BJ (cell line): ENCODE measurements at regions not wholly inside any gene's neighbourhood (a gene's known extent, or its start where the extent isn't known, plus 50 kb on each side); places are given as distances from the start of the nearest gene placed in this dataset.

Experiments
- CTCF ChIA-PET: fragments of 350-600 bp; formaldehyde crosslinking; extraction: SDS; loops from one replicate; lab custom pipeline; 2021; ENCODE audit warnings: antibody characterized with exemption, inconsistent platforms; lab: Yijun Ruan, JAX
- POLR2A ChIA-PET: fragments of 300-600 bp; sonication (Branson Sonifier 250); formaldehyde crosslinking; extraction: SDS; loops from one replicate; lab custom pipeline; 2021; ENCODE audit warnings: antibody characterized with exemption; lab: Charles Lee
- DNase-seq: peaks from one replicate; pipeline ENCODE4 v3.0.0-alpha.2; 2011; ENCODE audit warnings: low read depth
- H3K27me3 ChIP-seq: 2 replicates; pipeline ENCODE4 v1.6.0; 2011; ENCODE audit warnings: low read length; ENCODE audit not compliant: control insufficient read depth, insufficient read depth
- H3K36me3 ChIP-seq: 2 replicates; pipeline ENCODE4 v1.5.1; 2011; ENCODE audit warnings: low read length; ENCODE audit not compliant: control insufficient read depth, insufficient read depth
- H3K4me3 ChIP-seq: 2 replicates; pipeline ENCODE4 v1.5.1; 2011; ENCODE audit warnings: low read depth, mild to moderate bottlenecking, control low read depth, low read length
- CTCF ChIP-seq: IDR thresholded peaks from 2 replicates; pipeline ENCODE4 v1.5.1; 2011; ENCODE audit warnings: low read depth, mild to moderate bottlenecking, control low read depth, inconsistent platforms, low read length, moderate library complexity; ENCODE audit not compliant: insufficient read depth

- no peak for DNase-seq
- H3K36me3 ChIP-seq: no peaks in the 10 kb centered on the region
- H3K27me3 ChIP-seq: no peaks in the 10 kb centered on the region
- no peak for TF ChIP-seq CTCF
- CTCF ChIA-PET: no interaction called here
- POLR2A ChIA-PET: no interaction called here
- H3K4me3 ChIP-seq: no peak overlapping the region
These were observed 258.3 kb downstream of the LPIN1 start for GRCh38 chr2:12004713-12005112.

GRCh38 chr2:12005886-12006681 lies 259.7 kb downstream of the LPIN1 start:
- ChIA-PET CTCF (interaction anchor here (1.1 kb wide), 1 partner anchor 248 kb away, joined by 3 read pairs; no protein-coding TSS in a partner anchor), POLR2A (no interaction called here)
- Histone ChIP-seq H3K27me3 (no peaks in the 10 kb centered on the region), H3K36me3 (no peaks in the 10 kb centered on the region), H3K4me3 (no peak overlapping the region)
- no peak for TF ChIP-seq CTCF
- no peak for DNase-seq

- no peaks in the 10 kb centered on the region for H3K36me3 ChIP-seq
- DNase-seq: no peak
- no peak for TF ChIP-seq CTCF
- no peaks in the 10 kb centered on the region for H3K27me3 ChIP-seq
- no peak overlapping the region for H3K4me3 ChIP-seq
- CTCF ChIA-PET: no interaction called here
- POLR2A ChIA-PET: interaction anchor here (0.5 kb wide), 1 partner anchor 12 kb away, joined by 3 read pairs; no protein-coding TSS in a partner anchor
These were observed 260.4 kb downstream of the LPIN1 start for GRCh38 chr2:12006850-12007249.

- ChIA-PET CTCF (no interaction called here), POLR2A (interaction anchor here (0.5 kb wide), 1 partner anchor 12 kb away, joined by 3 read pairs; no protein-coding TSS in a partner anchor)
- no peak for DNase-seq
- H3K4me3 ChIP-seq: no peak overlapping the region
- no peaks in the 10 kb centered on the region for H3K27me3 ChIP-seq
- H3K36me3 ChIP-seq: no peaks in the 10 kb centered on the region
- no peak for TF ChIP-seq CTCF
These were observed 260.9 kb downstream of the LPIN1 start for GRCh38 chr2:12007282-12007681.

GRCh38 chr2:12008425-12009061 lies 262.1 kb downstream of the LPIN1 start:
- TF ChIP-seq CTCF: no peak
- H3K4me3 ChIP-seq: no peak overlapping the region
- ChIA-PET POLR2A (interaction anchor here (0.6 kb wide), 1 partner anchor 706 kb away, joined by 3 read pairs; no protein-coding TSS in a partner anchor), CTCF (no interaction called here)
- no peaks in the 10 kb centered on the region for H3K27me3 ChIP-seq
- no peaks in the 10 kb centered on the region for H3K36me3 ChIP-seq
- DNase-seq: no peak
